ENCODE measurements at regions not wholly inside any gene's neighbourhood (a gene's known extent, or its start where the extent isn't known, plus 50 kb on each side); places are given as distances from the start of the nearest gene placed in this dataset.

GRCh38 chr4:45370408-45370807 lies 644.1 kb upstream of the GNPDA2 start:
- WGBS, 2 donors: 27 to 38% methylated on average over 2 of the region's 2 CpGs
- no peak overlapping the region for H3K4me3 ChIP-seq
- no peak for ATAC-seq
- DNase-seq: no peak
- H3K36me3 ChIP-seq: no peaks in the 10 kb centered on the region
- FAIRE-seq: no peak
- TF ChIP-seq CTCF (IDR thresholded peaks at IDR 0.05): no peak
- no peaks in the 10 kb centered on the region for H3K27me3 ChIP-seq
- H3K27ac ChIP-seq: no peak overlapping the region
- H3K4me1 ChIP-seq: no peaks in the 10 kb centered on the region
- intact Hi-C loops (cut with DNase I): no loop called here
- H3K9me3 ChIP-seq: no peaks in the 10 kb centered on the region

DNA sequence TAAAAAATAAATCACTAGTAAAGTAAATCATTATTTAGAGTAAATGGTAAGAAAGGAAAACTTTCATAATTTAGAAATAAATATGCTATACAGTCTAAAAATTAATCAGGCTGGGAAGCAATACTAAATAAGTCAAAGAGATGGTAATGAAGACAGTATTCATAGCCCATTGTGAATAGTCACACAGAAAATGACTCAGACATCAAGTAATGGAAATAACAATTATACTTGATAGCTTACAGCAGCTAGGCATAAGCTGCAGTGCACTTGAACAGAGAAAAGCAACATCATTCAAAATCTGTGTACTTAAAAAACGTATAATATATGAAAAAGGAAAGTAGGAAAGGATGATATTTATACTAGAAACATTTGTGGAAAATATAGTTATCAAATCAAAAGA lies 642.5 kb upstream of the GNPDA2 start:
- Histone ChIP-seq H3K9me3 (no peaks in the 10 kb centered on the region), H3K27ac (no peak overlapping the region), H3K36me3 (no peaks in the 10 kb centered on the region), H3K27me3 (no peaks in the 10 kb centered on the region), H3K4me1 (no peaks in the 10 kb centered on the region), H3K4me3 (no peak overlapping the region)
- 5 to 7% methylated on average over 1 of the region's 1 CpG for WGBS, 2 donors
- FAIRE-seq: no peak
- no peak for ATAC-seq
- DNase-seq: no peak
- intact Hi-C loops (cut with DNase I): no loop called here
- TF ChIP-seq CTCF (IDR thresholded peaks at IDR 0.05): no peak

DNA sequence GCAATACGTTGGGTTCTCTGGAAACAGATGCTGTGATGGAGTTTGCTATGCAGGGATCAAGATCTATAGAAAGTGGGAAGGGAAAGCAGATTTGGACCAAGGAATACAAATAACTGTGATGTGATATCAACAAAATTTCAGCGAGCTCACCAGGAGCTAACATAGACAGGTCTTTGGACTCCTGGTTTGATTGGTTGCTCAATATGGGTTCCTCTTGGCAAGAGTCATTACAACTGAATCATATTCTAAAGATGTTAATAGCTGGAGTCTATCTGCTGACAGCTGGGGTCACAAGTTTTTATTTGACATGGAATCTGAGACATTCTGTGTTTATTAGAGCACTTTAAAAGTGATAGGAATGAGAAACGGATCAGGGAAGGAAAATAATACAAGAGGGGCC lies 637.6 kb upstream of the GNPDA2 start:
- TF ChIP-seq CTCF (IDR thresholded peaks at IDR 0.05): no peak
- ATAC-seq (no peak), DNase-seq (no peak), FAIRE-seq (no peak)
- Histone ChIP-seq H3K4me1 (no peaks in the 10 kb centered on the region), H3K36me3 (no peaks in the 10 kb centered on the region), H3K27me3 (no peaks in the 10 kb centered on the region), H3K4me3 (no peak overlapping the region), H3K27ac (no peak overlapping the region), H3K9me3 (no peaks in the 10 kb centered on the region)
- intact Hi-C loops (cut with DNase I): no loop called here
- WGBS, 2 donors: 47 to 58% methylated on average over 3 of the region's 3 CpGs

DNA sequence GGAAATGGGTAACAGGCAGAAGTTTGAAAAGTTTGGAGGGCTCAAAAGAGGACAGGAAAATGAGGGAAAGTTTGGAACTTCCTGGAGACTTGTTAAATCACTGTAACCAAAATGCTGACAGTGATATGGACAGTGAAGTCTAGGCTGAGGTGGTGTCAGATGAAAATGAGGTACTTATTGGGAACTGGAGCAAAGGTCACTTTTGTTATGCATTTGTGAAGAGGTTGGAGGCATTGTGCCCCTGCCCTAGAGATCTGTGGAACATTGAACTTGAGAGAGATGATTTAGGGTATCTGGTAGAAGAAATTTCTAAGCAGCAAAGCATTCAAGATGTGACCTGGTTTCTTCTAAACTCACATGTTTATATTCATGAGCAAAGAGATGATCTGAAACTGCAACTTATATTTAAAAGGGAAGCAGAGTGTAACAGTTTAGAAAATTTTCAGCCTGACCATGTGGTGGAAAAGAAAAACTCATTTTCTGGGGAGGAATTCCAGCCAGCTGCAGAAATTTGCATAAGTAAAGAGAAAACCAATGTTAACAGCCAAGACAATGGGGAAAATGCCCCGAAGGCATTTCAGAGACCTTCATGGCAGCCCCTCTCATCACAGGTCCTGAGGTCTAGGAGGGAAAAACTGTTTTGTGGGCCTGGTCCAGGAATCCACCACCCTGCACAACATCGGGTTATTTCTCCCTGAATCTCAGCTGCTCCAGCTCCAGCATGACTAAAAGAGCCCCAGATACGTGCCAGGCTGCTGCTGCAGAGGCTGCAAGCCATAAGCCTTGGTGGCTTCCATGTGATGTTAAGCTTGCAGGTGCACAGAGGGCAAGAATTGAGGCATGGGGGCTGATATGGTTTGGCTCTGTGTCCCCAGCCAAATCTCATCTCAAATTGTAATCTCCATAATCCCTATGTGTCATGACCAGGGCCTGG lies 632.5 kb upstream of the GNPDA2 start:
- H3K9me3 ChIP-seq: no peaks in the 10 kb centered on the region
- no peaks in the 10 kb centered on the region for H3K4me1 ChIP-seq
- no peak overlapping the region for H3K27ac ChIP-seq
- no peak for FAIRE-seq
- TF ChIP-seq CTCF (IDR thresholded peaks at IDR 0.05): no peak
- no peaks in the 10 kb centered on the region for H3K27me3 ChIP-seq
- no peak overlapping the region for H3K4me3 ChIP-seq
- DNase-seq: no peak
- no peaks in the 10 kb centered on the region for H3K36me3 ChIP-seq
- WGBS, 2 donors: 35 to 39% methylated on average over 3 of the region's 3 CpGs
- no peak for ATAC-seq
- intact Hi-C loops (cut with DNase I): no loop called here

DNA sequence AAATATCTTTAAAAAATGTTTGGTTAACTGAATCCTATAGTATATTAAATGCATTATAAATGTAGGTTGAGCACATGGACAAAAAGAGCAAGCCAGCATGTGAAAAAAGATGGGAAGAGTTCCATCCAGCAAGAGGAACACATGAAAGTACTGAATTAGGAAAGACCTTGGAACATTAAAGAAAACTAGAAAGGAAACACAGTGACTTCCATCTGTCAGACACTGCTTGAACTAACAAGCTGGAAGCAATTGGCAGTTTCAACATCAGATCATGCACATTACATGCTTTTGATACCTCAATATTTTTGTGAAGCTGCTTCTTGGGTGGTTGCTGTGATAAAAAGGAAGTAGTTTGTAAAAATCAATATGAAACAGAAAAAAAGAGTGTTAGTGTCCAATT lies 626.8 kb upstream of the GNPDA2 start:
- FAIRE-seq (no peak), DNase-seq (no peak), ATAC-seq (no peak)
- Histone ChIP-seq H3K9me3 (no peaks in the 10 kb centered on the region), H3K4me3 (no peak overlapping the region), H3K27me3 (no peaks in the 10 kb centered on the region), H3K36me3 (no peaks in the 10 kb centered on the region), H3K27ac (no peak overlapping the region), H3K4me1 (no peaks in the 10 kb centered on the region)
- TF ChIP-seq CTCF (IDR thresholded peaks at IDR 0.05): no peak
- intact Hi-C loops (cut with DNase I): no loop called here

Data from pancreas (tissue), 10 donors.